Fibroblast of lung (primary cell): ENCODE measurements at regions not wholly inside any gene's neighbourhood (a gene's known extent, or its start where the extent isn't known, plus 50 kb on each side); places are given as distances from the start of the nearest gene placed in this dataset.

Experiments used
- EZH2 ChIP-seq: IDR thresholded peaks from 2 replicates; pipeline ENCODE4 v1.5.1; 2012; ENCODE audit warnings: low read length, control low read depth, mild to moderate bottlenecking; ENCODE audit errors: missing control alignments
- TF ChIP-seq, protein P1 (sequence below), 2 donors: IDR thresholded peaks in 1 of 2; conservative IDR thresholded peaks in 1 of 2; 1 replicate in 1 of 2; 2 replicates in 1 of 2; pipeline ENCODE4 v1.5.1; 2011 to 2012; ENCODE audit warnings: low read length in 2 of 2, control low read depth in 1 of 2, inconsistent platforms in 1 of 2, low read depth in 1 of 2, mild to moderate bottlenecking in 1 of 2

DNA sequence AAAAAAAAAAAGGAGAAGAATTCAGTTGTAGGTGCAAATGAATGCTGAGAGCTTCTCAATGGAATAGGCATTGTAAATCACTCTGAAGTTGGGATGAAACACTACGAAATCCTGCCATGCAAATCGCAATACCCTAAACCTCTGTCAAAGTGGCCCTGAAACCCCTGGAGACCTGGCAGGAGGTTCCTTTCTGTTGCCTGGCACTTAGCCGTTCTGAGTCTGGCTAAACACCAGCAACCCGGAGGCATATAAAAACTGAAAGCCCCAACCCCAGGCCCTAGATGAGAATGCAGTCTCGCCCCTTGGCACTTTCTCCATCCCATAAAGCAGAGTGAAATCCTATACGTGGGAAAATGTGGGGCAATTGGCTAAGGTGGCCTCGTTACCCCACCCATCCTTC lies 151.5 kb upstream of the PARP11 start:
- TF ChIP-seq, protein P1, sequence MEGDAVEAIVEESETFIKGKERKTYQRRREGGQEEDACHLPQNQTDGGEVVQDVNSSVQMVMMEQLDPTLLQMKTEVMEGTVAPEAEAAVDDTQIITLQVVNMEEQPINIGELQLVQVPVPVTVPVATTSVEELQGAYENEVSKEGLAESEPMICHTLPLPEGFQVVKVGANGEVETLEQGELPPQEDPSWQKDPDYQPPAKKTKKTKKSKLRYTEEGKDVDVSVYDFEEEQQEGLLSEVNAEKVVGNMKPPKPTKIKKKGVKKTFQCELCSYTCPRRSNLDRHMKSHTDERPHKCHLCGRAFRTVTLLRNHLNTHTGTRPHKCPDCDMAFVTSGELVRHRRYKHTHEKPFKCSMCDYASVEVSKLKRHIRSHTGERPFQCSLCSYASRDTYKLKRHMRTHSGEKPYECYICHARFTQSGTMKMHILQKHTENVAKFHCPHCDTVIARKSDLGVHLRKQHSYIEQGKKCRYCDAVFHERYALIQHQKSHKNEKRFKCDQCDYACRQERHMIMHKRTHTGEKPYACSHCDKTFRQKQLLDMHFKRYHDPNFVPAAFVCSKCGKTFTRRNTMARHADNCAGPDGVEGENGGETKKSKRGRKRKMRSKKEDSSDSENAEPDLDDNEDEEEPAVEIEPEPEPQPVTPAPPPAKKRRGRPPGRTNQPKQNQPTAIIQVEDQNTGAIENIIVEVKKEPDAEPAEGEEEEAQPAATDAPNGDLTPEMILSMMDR (conservative IDR thresholded peaks at IDR 0.05 in 1 of 2, IDR thresholded peaks at IDR 0.05 in 1 of 2; ENCODE audit: low read depth in 1 of 2, low read length in 2 of 2) = no peak
- no peak for TF ChIP-seq EZH2
